ENCODE measurements at regions not wholly inside any gene's neighbourhood (a gene's known extent, or its start where the extent isn't known, plus 50 kb on each side); places are given as distances from the start of the nearest gene placed in this dataset.

DNA sequence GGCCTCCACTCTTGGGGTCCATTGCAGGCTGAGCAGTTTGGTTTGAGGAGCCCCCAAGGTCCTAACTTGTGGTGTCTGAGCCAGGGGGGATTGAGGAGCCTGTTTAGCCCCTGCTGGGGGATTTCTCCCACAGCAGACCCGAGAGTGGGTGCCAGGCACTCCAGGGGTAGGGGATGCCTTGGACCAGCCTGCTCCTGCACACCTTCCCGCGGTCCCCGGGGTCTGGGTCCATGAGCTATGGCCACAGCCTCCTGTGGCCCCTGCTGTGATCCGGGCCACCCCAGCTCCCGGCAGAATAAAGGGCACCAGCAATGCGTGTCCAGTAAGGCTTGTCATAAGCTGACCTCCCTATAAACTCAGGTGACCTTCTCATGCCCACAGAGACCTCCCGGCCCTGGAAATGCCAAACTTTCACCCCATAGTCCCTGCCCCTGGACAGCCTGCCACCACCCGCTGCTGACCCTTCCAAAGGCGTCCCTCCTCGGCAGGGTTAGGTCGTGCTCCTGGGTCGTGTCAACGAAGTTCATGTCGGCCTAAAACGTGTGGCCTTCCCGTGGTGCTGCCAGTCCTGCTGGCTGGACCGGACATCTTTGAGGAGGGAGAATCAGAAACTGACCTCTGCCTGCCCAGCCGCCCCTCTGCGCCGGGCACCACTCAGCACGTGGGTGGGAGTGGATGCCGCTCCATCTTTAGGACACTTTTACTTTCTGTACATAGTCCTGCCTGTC, 137.6 kb downstream of the MRPL36 start (continued):
- TF ChIP-seq, protein P1, sequence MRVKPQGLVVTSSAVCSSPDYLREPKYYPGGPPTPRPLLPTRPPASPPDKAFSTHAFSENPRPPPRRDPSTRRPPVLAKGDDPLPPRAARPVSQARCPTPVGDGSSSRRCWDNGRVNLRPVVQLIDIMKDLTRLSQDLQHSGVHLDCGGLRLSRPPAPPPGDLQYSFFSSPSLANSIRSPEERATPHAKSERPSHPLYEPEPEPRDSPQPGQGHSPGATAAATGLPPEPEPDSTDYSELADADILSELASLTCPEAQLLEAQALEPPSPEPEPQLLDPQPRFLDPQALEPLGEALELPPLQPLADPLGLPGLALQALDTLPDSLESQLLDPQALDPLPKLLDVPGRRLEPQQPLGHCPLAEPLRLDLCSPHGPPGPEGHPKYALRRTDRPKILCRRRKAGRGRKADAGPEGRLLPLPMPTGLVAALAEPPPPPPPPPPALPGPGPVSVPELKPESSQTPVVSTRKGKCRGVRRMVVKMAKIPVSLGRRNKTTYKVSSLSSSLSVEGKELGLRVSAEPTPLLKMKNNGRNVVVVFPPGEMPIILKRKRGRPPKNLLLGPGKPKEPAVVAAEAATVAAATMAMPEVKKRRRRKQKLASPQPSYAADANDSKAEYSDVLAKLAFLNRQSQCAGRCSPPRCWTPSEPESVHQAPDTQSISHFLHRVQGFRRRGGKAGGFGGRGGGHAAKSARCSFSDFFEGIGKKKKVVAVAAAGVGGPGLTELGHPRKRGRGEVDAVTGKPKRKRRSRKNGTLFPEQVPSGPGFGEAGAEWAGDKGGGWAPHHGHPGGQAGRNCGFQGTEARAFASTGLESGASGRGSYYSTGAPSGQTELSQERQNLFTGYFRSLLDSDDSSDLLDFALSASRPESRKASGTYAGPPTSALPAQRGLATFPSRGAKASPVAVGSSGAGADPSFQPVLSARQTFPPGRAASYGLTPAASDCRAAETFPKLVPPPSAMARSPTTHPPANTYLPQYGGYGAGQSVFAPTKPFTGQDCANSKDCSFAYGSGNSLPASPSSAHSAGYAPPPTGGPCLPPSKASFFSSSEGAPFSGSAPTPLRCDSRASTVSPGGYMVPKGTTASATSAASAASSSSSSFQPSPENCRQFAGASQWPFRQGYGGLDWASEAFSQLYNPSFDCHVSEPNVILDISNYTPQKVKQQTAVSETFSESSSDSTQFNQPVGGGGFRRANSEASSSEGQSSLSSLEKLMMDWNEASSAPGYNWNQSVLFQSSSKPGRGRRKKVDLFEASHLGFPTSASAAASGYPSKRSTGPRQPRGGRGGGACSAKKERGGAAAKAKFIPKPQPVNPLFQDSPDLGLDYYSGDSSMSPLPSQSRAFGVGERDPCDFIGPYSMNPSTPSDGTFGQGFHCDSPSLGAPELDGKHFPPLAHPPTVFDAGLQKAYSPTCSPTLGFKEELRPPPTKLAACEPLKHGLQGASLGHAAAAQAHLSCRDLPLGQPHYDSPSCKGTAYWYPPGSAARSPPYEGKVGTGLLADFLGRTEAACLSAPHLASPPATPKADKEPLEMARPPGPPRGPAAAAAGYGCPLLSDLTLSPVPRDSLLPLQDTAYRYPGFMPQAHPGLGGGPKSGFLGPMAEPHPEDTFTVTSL (CRISPR knock-in tag; IDR thresholded peaks at IDR 0.05; ENCODE audit: borderline replicate concordance), result no peak
- TF ChIP-seq PTBP1 (IDR thresholded peaks at IDR 0.05; ENCODE audit: low read depth, low read length, poor library complexity, severe bottlenecking), result no peak
- TF ChIP-seq, protein P2, sequence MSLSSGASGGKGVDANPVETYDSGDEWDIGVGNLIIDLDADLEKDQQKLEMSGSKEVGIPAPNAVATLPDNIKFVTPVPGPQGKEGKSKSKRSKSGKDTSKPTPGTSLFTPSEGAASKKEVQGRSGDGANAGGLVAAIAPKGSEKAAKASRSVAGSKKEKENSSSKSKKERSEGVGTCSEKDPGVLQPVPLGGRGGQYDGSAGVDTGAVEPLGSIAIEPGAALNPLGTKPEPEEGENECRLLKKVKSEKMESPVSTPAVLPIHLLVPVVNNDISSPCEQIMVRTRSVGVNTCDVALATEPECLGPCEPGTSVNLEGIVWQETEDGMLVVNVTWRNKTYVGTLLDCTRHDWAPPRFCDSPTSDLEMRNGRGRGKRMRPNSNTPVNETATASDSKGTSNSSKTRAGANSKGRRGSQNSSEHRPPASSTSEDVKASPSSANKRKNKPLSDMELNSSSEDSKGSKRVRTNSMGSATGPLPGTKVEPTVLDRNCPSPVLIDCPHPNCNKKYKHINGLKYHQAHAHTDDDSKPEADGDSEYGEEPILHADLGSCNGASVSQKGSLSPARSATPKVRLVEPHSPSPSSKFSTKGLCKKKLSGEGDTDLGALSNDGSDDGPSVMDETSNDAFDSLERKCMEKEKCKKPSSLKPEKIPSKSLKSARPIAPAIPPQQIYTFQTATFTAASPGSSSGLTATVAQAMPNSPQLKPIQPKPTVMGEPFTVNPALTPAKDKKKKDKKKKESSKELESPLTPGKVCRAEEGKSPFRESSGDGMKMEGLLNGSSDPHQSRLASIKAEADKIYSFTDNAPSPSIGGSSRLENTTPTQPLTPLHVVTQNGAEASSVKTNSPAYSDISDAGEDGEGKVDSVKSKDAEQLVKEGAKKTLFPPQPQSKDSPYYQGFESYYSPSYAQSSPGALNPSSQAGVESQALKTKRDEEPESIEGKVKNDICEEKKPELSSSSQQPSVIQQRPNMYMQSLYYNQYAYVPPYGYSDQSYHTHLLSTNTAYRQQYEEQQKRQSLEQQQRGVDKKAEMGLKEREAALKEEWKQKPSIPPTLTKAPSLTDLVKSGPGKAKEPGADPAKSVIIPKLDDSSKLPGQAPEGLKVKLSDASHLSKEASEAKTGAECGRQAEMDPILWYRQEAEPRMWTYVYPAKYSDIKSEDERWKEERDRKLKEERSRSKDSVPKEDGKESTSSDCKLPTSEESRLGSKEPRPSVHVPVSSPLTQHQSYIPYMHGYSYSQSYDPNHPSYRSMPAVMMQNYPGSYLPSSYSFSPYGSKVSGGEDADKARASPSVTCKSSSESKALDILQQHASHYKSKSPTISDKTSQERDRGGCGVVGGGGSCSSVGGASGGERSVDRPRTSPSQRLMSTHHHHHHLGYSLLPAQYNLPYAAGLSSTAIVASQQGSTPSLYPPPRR (CRISPR knock-in tag; IDR thresholded peaks at IDR 0.05; ENCODE audit: borderline replicate concordance), result no peak
- TF ChIP-seq IRF2 (CRISPR knock-in tag; IDR thresholded peaks at IDR 0.05), result no peak
- TF ChIP-seq, protein P3, sequence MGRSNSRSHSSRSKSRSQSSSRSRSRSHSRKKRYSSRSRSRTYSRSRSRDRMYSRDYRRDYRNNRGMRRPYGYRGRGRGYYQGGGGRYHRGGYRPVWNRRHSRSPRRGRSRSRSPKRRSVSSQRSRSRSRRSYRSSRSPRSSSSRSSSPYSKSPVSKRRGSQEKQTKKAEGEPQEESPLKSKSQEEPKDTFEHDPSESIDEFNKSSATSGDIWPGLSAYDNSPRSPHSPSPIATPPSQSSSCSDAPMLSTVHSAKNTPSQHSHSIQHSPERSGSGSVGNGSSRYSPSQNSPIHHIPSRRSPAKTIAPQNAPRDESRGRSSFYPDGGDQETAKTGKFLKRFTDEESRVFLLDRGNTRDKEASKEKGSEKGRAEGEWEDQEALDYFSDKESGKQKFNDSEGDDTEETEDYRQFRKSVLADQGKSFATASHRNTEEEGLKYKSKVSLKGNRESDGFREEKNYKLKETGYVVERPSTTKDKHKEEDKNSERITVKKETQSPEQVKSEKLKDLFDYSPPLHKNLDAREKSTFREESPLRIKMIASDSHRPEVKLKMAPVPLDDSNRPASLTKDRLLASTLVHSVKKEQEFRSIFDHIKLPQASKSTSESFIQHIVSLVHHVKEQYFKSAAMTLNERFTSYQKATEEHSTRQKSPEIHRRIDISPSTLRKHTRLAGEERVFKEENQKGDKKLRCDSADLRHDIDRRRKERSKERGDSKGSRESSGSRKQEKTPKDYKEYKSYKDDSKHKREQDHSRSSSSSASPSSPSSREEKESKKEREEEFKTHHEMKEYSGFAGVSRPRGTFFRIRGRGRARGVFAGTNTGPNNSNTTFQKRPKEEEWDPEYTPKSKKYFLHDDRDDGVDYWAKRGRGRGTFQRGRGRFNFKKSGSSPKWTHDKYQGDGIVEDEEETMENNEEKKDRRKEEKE (IDR thresholded peaks at IDR 0.05), result no peak
- no peak for TF ChIP-seq ZFP82 (CRISPR knock-in tag; IDR thresholded peaks at IDR 0.05; ENCODE audit: borderline replicate concordance)
- no peak for TF ChIP-seq ZBTB1 (CRISPR knock-in tag; IDR thresholded peaks at IDR 0.05; ENCODE audit: borderline replicate concordance)
- TF ChIP-seq EP300 (IDR thresholded peaks at IDR 0.05; ENCODE audit: low read depth in 2 of 2, low read length in 2 of 2), result no peak
- TF ChIP-seq EP300 (CRISPR knock-in tag; IDR thresholded peaks at IDR 0.05; ENCODE audit: borderline replicate concordance), result no peak

Data from HepG2 (cell line).